Fibroblast of the aortic adventitia (primary cell): ENCODE measurements at regions not wholly inside any gene's neighbourhood (a gene's known extent, or its start where the extent isn't known, plus 50 kb on each side); places are given as distances from the start of the nearest gene placed in this dataset.

ENCODE experiments used
- DNase-seq: peaks from one replicate; pipeline ENCODE4 v3.0.0-alpha.2; 2010; ENCODE audit warnings: low read depth
- H3K4me3 ChIP-seq: 2 replicates; pipeline ENCODE4 v1.5.1; 2011; ENCODE audit warnings: low read depth, mild to moderate bottlenecking, control low read depth, low read length, moderate library complexity
- TF ChIP-seq, protein P1 (sequence below): IDR thresholded peaks from 2 replicates; pipeline ENCODE4 v1.5.1; 2011; ENCODE audit warnings: mild to moderate bottlenecking, low read length, control low read depth, inconsistent platforms; ENCODE audit not compliant: insufficient read depth

DNA sequence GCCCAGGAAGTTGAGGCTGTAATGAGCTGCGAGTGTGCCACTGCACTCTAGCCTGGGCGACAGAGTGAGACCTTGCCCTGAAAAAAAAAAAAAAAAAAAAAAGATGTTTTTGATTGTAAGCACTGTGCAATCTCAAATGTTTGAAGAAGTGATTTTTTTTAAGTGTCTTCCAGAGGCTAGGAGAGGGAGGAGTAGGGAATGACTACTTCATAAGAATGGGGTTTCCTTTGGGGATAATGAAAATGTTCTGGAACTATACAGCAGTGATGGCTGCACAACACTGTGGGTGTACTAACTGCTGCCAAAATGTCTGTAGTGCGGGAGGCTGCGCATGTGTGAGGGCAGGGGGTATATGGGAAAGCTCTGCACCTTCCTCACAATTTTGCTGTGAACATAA lies 83.7 kb downstream of the MCFD2 start:
- DNase-seq: no peak
- TF ChIP-seq, protein P1, sequence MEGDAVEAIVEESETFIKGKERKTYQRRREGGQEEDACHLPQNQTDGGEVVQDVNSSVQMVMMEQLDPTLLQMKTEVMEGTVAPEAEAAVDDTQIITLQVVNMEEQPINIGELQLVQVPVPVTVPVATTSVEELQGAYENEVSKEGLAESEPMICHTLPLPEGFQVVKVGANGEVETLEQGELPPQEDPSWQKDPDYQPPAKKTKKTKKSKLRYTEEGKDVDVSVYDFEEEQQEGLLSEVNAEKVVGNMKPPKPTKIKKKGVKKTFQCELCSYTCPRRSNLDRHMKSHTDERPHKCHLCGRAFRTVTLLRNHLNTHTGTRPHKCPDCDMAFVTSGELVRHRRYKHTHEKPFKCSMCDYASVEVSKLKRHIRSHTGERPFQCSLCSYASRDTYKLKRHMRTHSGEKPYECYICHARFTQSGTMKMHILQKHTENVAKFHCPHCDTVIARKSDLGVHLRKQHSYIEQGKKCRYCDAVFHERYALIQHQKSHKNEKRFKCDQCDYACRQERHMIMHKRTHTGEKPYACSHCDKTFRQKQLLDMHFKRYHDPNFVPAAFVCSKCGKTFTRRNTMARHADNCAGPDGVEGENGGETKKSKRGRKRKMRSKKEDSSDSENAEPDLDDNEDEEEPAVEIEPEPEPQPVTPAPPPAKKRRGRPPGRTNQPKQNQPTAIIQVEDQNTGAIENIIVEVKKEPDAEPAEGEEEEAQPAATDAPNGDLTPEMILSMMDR: no peak
- no peak overlapping the region for H3K4me3 ChIP-seq

DNA sequence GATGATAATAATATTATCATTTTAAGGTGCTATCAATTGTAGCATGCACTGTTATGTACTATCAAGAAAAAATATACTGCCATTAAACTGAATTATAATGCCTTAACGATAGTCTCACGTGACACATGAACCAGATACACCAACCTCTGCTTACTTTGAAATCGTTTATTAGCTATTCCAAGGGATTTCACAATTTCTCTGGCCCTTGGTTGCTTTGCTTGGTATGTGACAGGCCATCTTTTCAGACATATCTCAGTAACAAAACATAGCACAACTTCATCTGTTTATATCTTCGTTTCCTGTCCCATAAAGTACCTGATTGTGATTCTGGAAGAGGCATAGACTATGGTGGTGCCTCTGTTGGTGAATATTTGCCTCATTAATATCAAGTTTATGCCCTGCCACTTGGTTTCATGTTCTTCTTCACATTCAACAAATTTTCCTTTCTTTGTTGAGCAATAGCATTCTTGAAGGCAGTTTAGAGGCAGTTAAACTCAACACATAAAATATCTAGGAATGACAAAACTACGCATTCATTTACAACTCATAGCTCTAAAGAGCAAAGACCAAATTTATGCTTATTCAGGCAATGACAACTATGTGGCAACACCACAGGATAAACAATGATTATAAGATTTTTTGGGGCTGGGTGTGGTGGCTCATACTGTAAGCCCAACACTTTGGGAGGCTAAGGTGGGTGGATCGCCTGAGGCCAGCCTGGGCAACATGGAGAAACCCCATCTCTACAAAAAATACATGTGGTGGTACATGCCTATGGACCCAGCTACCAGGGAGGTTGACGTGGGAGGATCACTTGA lies 84.3 kb downstream of the MCFD2 start:
- peak; percentile 76 for DNase-seq
- TF ChIP-seq, protein P1: no peak
- H3K4me3 ChIP-seq: no peak overlapping the region

DNA sequence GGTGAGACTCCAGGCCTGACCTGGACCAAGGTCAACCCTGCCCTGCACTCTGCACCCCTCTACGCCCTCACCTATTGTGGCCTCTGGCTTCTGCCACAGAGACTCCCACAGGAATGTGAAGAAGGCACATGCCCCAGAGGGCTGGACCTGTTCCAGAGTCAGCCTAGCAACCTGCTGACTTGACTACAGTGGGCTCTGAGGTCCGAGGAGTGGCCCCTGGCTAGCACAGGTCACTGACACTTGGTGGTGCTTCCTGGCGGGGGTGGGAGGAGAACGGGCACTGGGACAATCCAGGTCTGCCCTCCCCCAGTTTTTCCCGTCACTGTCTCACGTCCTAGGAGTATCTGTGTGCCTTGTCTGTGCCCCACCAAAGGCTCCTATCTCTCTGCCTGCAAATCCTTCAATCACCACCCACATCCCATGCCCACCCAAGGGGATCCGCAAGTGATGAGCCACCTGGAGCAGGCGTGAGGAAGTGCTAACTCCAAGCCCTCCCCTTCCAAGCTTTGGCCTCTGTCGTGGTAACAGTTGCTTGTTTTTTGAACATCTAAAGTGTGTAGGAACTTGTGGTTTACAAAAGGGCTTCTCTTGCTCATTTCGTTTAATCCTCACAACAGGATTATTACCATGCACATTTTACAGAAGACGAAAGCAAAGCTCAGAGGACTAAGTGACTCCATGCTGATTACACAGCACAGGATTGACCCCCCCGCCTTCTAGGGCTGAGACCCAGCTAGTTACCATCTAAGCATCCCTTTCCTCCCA lies 86.2 kb downstream of the MCFD2 start:
- TF ChIP-seq, protein P1: no peak
- no peak for DNase-seq
- H3K4me3 ChIP-seq: no peak overlapping the region

DNA sequence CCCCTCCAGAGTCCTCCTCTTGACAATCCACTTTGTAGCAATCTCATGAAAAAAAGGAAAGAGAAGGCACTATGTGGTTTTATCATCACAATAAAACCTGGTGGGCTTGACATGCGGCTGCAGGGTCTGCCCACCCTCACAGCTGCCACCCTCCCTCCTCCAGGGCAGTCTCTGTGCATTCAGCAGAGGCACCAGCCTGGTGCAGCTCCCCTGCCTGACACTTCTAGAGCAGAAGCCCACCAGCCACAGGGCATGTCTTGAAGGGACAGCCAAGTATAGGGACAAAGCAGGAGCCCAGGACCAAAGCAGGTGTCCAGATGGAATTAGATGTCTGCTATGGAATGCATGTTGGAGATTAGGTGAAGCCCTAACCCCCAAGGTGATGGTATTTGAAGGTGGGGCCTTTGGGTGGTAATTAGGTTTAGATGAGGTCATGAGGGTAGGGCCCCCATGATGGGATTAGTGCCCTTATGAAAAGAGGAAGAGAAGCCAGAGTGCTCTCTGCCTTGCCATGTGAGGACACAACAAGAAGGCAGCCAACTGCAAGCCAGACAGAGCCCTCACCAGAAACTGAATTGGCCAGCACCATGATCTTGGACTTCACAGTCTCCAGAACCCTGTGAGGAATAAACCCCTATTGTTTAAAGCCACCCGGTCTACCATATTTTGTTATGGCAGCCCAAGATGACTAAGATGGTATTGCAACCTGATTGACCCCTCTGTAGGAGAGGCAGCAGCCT lies 86.9 kb downstream of the MCFD2 start:
- no peak overlapping the region for H3K4me3 ChIP-seq
- no peak for DNase-seq
- TF ChIP-seq, protein P1: no peak

DNA sequence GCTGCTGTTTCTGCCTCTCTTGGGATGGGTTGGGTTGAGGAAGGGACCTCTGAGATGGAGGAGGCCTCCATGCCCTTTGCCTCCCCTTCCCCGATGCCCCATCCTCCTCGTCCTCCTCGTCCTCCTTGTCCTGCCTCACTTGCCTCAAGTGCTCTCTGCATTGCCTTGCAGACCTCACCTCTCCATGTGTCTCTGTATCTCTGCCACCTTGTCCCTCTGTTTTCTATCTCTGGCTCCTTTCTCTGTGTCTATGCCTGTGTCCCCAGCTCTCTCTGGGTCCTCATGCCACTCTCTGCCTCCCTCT lies 87.5 kb downstream of the MCFD2 start:
- DNase-seq: no peak
- H3K4me3 ChIP-seq: no peak overlapping the region
- TF ChIP-seq, protein P1: no peak

DNA sequence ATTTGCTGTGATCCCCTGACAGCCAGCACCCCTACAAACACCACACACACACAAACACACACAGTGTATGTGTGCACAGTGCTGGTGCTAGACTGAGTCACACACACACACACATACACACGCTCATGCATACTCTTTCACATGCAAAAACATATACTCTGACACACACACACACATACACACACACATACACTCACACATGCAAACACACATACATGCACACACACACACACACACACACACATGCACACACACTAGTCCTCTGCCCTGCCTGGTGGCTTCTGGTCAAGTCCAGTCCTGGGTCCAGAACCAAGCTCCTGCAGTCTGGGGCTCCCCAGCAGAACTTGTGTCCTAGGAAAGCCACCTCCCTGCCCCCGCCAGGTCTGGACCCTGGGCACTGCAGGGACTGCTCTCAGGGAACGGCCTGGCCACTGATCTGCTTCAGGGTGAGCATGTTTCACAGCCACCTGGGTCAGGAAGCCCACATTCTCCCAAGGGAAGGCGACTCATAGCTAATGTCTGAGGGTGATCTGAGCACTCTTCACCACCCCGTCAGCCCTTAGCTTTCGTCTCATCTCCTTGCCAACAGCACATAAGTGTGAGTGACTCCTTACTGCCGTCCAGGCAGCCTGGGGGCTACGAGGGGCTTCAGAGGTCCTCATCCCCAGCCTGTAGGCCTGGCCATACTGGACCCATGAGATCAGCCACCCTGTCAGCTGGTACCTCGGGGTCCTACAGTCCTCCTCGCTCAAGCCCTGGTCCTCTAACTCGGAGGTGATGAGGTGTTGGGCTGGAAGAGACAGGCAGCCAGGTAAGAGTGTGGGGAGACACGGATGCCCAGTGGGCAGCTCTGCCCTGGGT lies 88.1 kb downstream of the MCFD2 start:
- H3K4me3 ChIP-seq: no peak overlapping the region
- TF ChIP-seq, protein P1: no peak
- peak; percentile 65 for DNase-seq
